Mesenchymal stem cell (in vitro differentiated cells and primary cell): ENCODE measurements at regions not wholly inside any gene's neighbourhood (a gene's known extent, or its start where the extent isn't known, plus 50 kb on each side); places are given as distances from the start of the nearest gene placed in this dataset.

Experiments used
- DNase-seq: peaks from one replicate; pipeline ENCODE4 v3.0.0-alpha.2; 2013
- H2AFZ ChIP-seq: one replicate; pipeline ENCODE4 v1.6.1; 2013; ENCODE audit warnings: low read depth, mild to moderate bottlenecking, control low read depth, inconsistent platforms, low read length, moderate library complexity
- H2AK5ac ChIP-seq: 2 replicates; pipeline ENCODE4 v1.6.1; 2013; ENCODE audit warnings: low read length, moderate library complexity, mild to moderate bottlenecking, inconsistent platforms; ENCODE audit not compliant: severe bottlenecking
- H2BK120ac ChIP-seq: one replicate; pipeline ENCODE4 v1.6.1; 2013; ENCODE audit warnings: low read depth, mild to moderate bottlenecking, inconsistent platforms, low read length, moderate library complexity
- H2BK12ac ChIP-seq, 2 experiments: one replicate each; pipeline ENCODE4 v1.6.1; 2013; ENCODE audit warnings: inconsistent platforms in 2 of 2, low read length in 2 of 2, mild to moderate bottlenecking in 2 of 2, moderate library complexity in 2 of 2, control low read depth in 1 of 2
- H2BK15ac ChIP-seq: one replicate; pipeline ENCODE4 v1.6.1; 2013; ENCODE audit warnings: mild to moderate bottlenecking, low read depth, inconsistent platforms; ENCODE audit not compliant: poor library complexity, severe bottlenecking
- H2BK5ac ChIP-seq: 2 replicates; pipeline ENCODE4 v1.6.1; 2013; ENCODE audit warnings: low read depth, mild to moderate bottlenecking, low read length, control low read depth, inconsistent platforms; ENCODE audit not compliant: poor library complexity, severe bottlenecking
- H3K14ac ChIP-seq, 2 experiments: one replicate each; pipeline ENCODE4 v1.6.1; 2013; ENCODE audit warnings: inconsistent platforms in 2 of 2, low read length in 2 of 2, control low read depth in 1 of 2, mild to moderate bottlenecking in 1 of 2, moderate library complexity in 1 of 2
- H3K18ac ChIP-seq, 2 experiments: one replicate each; pipeline ENCODE4 v1.6.1; 2013; ENCODE audit warnings: inconsistent platforms in 2 of 2, low read length in 2 of 2, control low read depth in 1 of 2, low read depth in 1 of 2, mild to moderate bottlenecking in 1 of 2
- H3K23ac ChIP-seq, 2 experiments: one replicate each; pipeline ENCODE4 v1.6.1; 2013; ENCODE audit warnings: inconsistent platforms in 2 of 2, low read length in 2 of 2, mild to moderate bottlenecking in 2 of 2, moderate library complexity in 2 of 2, control low read depth in 1 of 2
- H3K27ac ChIP-seq: 2 replicates; pipeline ENCODE4 v1.5.1; 2013; ENCODE audit warnings: mild to moderate bottlenecking, moderate library complexity, low read length, control low read depth, inconsistent platforms; ENCODE audit not compliant: poor library complexity, severe bottlenecking
- H3K27me3 ChIP-seq, 2 experiments: 2 replicates each; pipeline versions ENCODE4 v1.6.1 to v1.7.0; 2013; ENCODE audit warnings: low read length in 2 of 2, mild to moderate bottlenecking in 2 of 2, moderate library complexity in 2 of 2, control low read depth in 1 of 2, inconsistent platforms in 1 of 2; ENCODE audit not compliant: control insufficient read depth in 1 of 2, insufficient read depth in 1 of 2
- H3K36me3 ChIP-seq, 2 experiments: 2 replicates each; pipeline versions ENCODE4 v1.6.1 to v1.7.0; 2013; ENCODE audit warnings: low read length in 2 of 2, control low read depth in 1 of 2, inconsistent platforms in 1 of 2, low read depth in 1 of 2, mild to moderate bottlenecking in 1 of 2; ENCODE audit not compliant: insufficient read depth in 2 of 2, control insufficient read depth in 1 of 2
- H3K4ac ChIP-seq, 2 experiments: one replicate each; pipeline ENCODE4 v1.6.1; 2013; ENCODE audit warnings: inconsistent platforms in 2 of 2, low read length in 2 of 2, mild to moderate bottlenecking in 2 of 2, moderate library complexity in 2 of 2, control low read depth in 1 of 2, low read depth in 1 of 2
- H3K4me1 ChIP-seq: 2 replicates; pipeline ENCODE4 v1.6.1; 2013; ENCODE audit warnings: low read depth, low read length, control low read depth; ENCODE audit not compliant: control insufficient read depth, insufficient read depth
- H3K4me2 ChIP-seq: 2 replicates; pipeline ENCODE4 v1.6.1; 2013; ENCODE audit warnings: low read length, mild to moderate bottlenecking, inconsistent platforms; ENCODE audit not compliant: poor library complexity, severe bottlenecking
- H3K4me3 ChIP-seq, 2 experiments: 2 replicates each; pipeline versions ENCODE4 v1.5.1 to v1.7.0; 2013; ENCODE audit warnings: low read length in 2 of 2, mild to moderate bottlenecking in 2 of 2, control low read depth in 1 of 2, low read depth in 1 of 2; ENCODE audit not compliant: insufficient read depth in 1 of 2
- H3K79me1 ChIP-seq: replicated peaks from 2 replicates; pipeline ENCODE4 v1.6.1; 2013; ENCODE audit warnings: mild to moderate bottlenecking, control low read depth, low read length, inconsistent platforms; ENCODE audit not compliant: poor library complexity, severe bottlenecking
- H3K9ac ChIP-seq: 2 replicates; pipeline ENCODE4 v1.7.0; 2013; ENCODE audit warnings: mild to moderate bottlenecking, low read length, moderate library complexity
- H3K9me3 ChIP-seq: 2 replicates; pipeline ENCODE4 v1.7.0; 2013; ENCODE audit warnings: mild to moderate bottlenecking, low read length; ENCODE audit not compliant: control insufficient read depth
- H4K8ac ChIP-seq: one replicate; pipeline ENCODE4 v1.6.1; 2013; ENCODE audit warnings: inconsistent platforms, mild to moderate bottlenecking, low read length, moderate library complexity
- H4K91ac ChIP-seq: one replicate; pipeline ENCODE4 v1.6.1; 2013; ENCODE audit warnings: mild to moderate bottlenecking, low read length, inconsistent platforms
- WGBS: methylation state at CpG from one replicate; pipeline ENCODE4 v1.1.7; 2013; ENCODE audit warnings: mixed read lengths; 5-methylcytosine and 5-hydroxymethylcytosine counted together

DNA sequence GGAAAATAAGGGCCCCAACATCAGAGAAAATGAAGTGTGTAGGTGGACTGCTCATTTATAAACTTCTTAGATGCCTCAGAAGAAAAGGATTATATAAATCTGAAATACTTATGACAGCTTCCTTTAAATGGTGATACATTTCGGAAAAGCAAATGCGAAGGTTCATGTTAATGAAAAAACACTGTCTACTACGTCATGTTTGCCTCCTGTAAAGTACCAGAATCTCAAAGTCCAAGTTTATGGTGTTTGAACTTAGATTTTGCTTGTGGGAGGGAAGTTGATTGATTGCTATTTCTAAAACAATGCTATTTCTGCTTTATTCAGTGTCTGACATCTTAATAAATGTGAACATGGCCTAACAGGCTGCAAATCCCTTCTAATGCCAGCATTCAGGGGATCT, 514.6 kb downstream of the ZNF608 start:
- H3K14ac ChIP-seq: no peak overlapping the region
- DNase-seq: no peak
- H3K27me3 ChIP-seq: no peaks in the 10 kb centered on the region
- H3K4me2 ChIP-seq: no peak overlapping the region
- H2BK15ac ChIP-seq: no peak overlapping the region
- H2AFZ ChIP-seq: no peak overlapping the region
- H3K4me1 ChIP-seq: no peaks in the 10 kb centered on the region
- H4K91ac ChIP-seq: no peak overlapping the region
- no peak overlapping the region for H3K4ac ChIP-seq
- H3K9me3 ChIP-seq: no peaks in the 10 kb centered on the region
- no peak overlapping the region for H3K4me3 ChIP-seq
- H3K23ac ChIP-seq: no peak overlapping the region
- H3K9ac ChIP-seq: no peak overlapping the region
- no peak overlapping the region for H3K18ac ChIP-seq
- H3K79me1 ChIP-seq: no peaks in the 10 kb centered on the region
- no peak overlapping the region for H3K27ac ChIP-seq
- no peak overlapping the region for H2BK5ac ChIP-seq
- no peak overlapping the region for H2BK120ac ChIP-seq
- no peaks in the 10 kb centered on the region for H3K36me3 ChIP-seq
- H2BK12ac ChIP-seq: no peak overlapping the region
- H2AK5ac ChIP-seq: no peak overlapping the region
- H4K8ac ChIP-seq: no peak overlapping the region
- WGBS: 99% methylated on average over 3 of the region's 3 CpGs

DNA sequence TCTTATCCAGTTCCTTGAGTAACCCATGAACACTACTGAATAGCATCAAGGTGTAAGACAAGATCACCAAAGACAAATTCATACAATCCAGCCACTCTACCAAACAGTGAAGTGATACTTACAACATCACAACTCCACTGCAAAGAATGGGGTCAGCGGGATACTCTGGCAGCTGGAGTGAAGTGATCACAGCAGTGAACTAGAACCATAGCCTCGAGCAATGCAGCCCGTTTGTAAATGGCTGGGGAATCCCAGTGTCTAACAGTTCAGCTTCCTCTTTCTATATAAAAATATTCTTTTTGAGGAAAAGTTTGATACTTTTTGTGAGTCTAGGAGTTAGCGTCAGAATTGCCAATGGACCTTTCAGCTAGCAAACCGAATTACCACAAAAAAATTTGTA, 515.2 kb downstream of the ZNF608 start:
- Histone ChIP-seq H2BK15ac (no peak overlapping the region), H3K9me3 (no peaks in the 10 kb centered on the region), H3K23ac (no peak overlapping the region), H3K4me2 (no peak overlapping the region), H3K4ac (no peak overlapping the region), H3K27ac (no peak overlapping the region), H2AFZ (no peak overlapping the region), H3K4me3 (no peak overlapping the region), H3K9ac (no peak overlapping the region), H4K8ac (no peak overlapping the region), H2BK12ac (no peak overlapping the region), H3K18ac (no peak overlapping the region), H3K27me3 (no peaks in the 10 kb centered on the region), H4K91ac (no peak overlapping the region), H3K36me3 (no peaks in the 10 kb centered on the region), H2BK120ac (no peak overlapping the region), H2BK5ac (no peak overlapping the region), H3K79me1 (no peaks in the 10 kb centered on the region), H2AK5ac (no peak overlapping the region), H3K4me1 (no peaks in the 10 kb centered on the region), H3K14ac (no peak overlapping the region)
- DNase-seq: no peak
- WGBS: 80% methylated on average over 1 of the region's 5 CpGs

DNA sequence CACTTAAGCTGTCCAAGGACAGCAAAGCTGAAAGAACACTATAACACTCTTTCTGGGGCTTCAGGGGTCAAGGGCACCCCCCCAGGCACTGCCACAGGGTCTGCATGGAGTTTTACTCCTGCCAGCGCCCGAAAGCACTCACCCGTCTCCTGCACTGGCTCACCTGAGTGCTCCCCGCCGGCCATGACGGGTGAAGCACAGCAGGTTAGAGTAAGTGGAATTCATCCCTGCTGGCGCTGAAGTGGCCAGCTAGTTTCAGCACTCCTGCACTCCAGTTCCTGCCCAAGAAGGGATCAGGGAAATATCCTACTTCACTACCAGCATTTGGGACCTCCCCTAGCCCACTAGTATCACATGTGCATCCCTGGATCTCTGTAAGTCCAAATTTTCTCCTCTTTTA, 516.0 kb downstream of the ZNF608 start:
- H3K9ac ChIP-seq: no peak overlapping the region
- WGBS: 98% methylated on average over 7 of the region's 7 CpGs

DNA sequence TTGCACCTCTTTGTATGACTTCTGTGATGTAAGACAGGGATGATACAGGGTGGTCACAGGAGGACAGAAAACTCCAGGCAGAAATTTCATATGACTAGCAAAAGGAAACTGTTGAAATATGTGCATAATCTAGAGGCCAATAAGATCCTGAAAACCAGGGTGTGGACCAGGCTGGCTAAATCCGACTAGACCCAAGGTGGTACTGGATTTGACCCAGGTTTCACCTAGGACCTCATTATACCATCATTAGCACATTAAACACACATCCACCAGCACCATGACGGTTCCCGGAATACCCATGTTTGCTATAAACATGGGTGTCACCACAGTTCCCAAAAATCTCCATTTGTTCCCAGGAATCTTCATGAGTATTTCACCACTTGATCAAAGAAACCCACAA, 517.1 kb downstream of the ZNF608 start:
- Histone ChIP-seq H3K9me3 (no peaks in the 10 kb centered on the region), H3K36me3 (no peaks in the 10 kb centered on the region), H2BK5ac (no peak overlapping the region), H3K18ac (no peak overlapping the region), H3K23ac (no peak overlapping the region), H2BK15ac (no peak overlapping the region), H3K4me3 (no peak overlapping the region), H2BK120ac (no peak overlapping the region), H3K9ac (no peak overlapping the region), H4K91ac (no peak overlapping the region), H2AFZ (no peak overlapping the region), H2AK5ac (no peak overlapping the region), H3K4me1 (no peaks in the 10 kb centered on the region), H3K4me2 (no peak overlapping the region), H3K27ac (no peak overlapping the region), H3K4ac (no peak overlapping the region), H3K79me1 (no peaks in the 10 kb centered on the region), H4K8ac (no peak overlapping the region), H3K27me3 (no peaks in the 10 kb centered on the region), H2BK12ac (no peak overlapping the region), H3K14ac (no peak overlapping the region)
- 91% methylated on average over 3 of the region's 3 CpGs for WGBS
- no peak for DNase-seq

More for the DNA sequence above, 516.0 kb downstream of the ZNF608 start:
- H4K91ac ChIP-seq: no peak overlapping the region
- no peak overlapping the region for H3K27ac ChIP-seq
- no peak overlapping the region for H2BK5ac ChIP-seq
- no peaks in the 10 kb centered on the region for H3K4me1 ChIP-seq
- H2BK15ac ChIP-seq: no peak overlapping the region
- no peak overlapping the region for H3K23ac ChIP-seq
- no peak overlapping the region for H3K4me3 ChIP-seq
- no peaks in the 10 kb centered on the region for H3K27me3 ChIP-seq
- H4K8ac ChIP-seq: no peak overlapping the region
- no peak overlapping the region for H3K4ac ChIP-seq
- H3K36me3 ChIP-seq: no peaks in the 10 kb centered on the region
- no peaks in the 10 kb centered on the region for H3K9me3 ChIP-seq
- H2BK12ac ChIP-seq: no peak overlapping the region
- H2BK120ac ChIP-seq: no peak overlapping the region
- H3K4me2 ChIP-seq: no peak overlapping the region
- H3K18ac ChIP-seq: no peak overlapping the region
- no peaks in the 10 kb centered on the region for H3K79me1 ChIP-seq
- no peak overlapping the region for H3K14ac ChIP-seq
- H2AFZ ChIP-seq: no peak overlapping the region
- no peak overlapping the region for H2AK5ac ChIP-seq
- no peak for DNase-seq
